Keratinocyte (primary cell): ENCODE measurements at regions not wholly inside any gene's neighbourhood (a gene's known extent, or its start where the extent isn't known, plus 50 kb on each side); places are given as distances from the start of the nearest gene placed in this dataset.

Source experiments
- DNase-seq: peaks from one replicate; pipeline ENCODE4 v3.0.0-alpha.2; 2011; ENCODE audit warnings: low read depth, missing footprints, low spot score
- FAIRE-seq: peaks from 2 replicates; lab custom pipeline; 2011; peaks lifted over from hg19 to GRCh38; lab: Jason Lieb, UNC
- H2AFZ ChIP-seq: 2 replicates; pipeline ENCODE4 v1.6.0; 2012; ENCODE audit warnings: low read length, control low read depth, inconsistent platforms; ENCODE audit not compliant: control insufficient read depth
- H3K27ac ChIP-seq: 2 replicates; pipeline ENCODE4 v1.5.1; 2011; ENCODE audit warnings: low read length; ENCODE audit not compliant: control insufficient read depth, insufficient read depth
- H3K27me3 ChIP-seq: 3 replicates; pipeline ENCODE4 v1.6.0; 2011; ENCODE audit warnings: low read length; ENCODE audit not compliant: control insufficient read depth, insufficient read depth; ENCODE audit errors: extremely low read depth
- H3K36me3 ChIP-seq, 2 experiments: 2 replicates in 1 of 2; 3 replicates in 1 of 2; pipeline ENCODE4 v1.5.1; 2011; ENCODE audit warnings: low read length in 2 of 2, mild to moderate bottlenecking in 1 of 2; ENCODE audit not compliant: control insufficient read depth in 2 of 2, insufficient read depth in 2 of 2; ENCODE audit errors: extremely low read depth in 1 of 2
- H3K4me1 ChIP-seq: 3 replicates; pipeline ENCODE4 v1.5.1; 2011; ENCODE audit warnings: low read length; ENCODE audit not compliant: control insufficient read depth, insufficient read depth; ENCODE audit errors: extremely low read depth
- H3K4me2 ChIP-seq: 3 replicates; pipeline ENCODE4 v1.6.0; 2011; ENCODE audit warnings: low read depth, low read length; ENCODE audit not compliant: control insufficient read depth, insufficient read depth; ENCODE audit errors: extremely low read depth
- H3K4me3 ChIP-seq, 3 experiments: fragments of 200-600 bp in 1 of 3; sonication (generic) in 1 of 3; 2 replicates in 2 of 3; 3 replicates in 1 of 3; pipeline ENCODE4 v1.5.1; 2011 to 2016; ENCODE audit warnings: low read length in 3 of 3, mild to moderate bottlenecking in 3 of 3, control low read depth in 2 of 3, inconsistent platforms in 1 of 3, low read depth in 1 of 3, mixed read lengths in 1 of 3, mixed run types in 1 of 3, moderate library complexity in 1 of 3; ENCODE audit not compliant: control insufficient read depth in 2 of 3, insufficient read depth in 2 of 3; ENCODE audit errors: extremely low read depth in 1 of 3
- H3K79me2 ChIP-seq: 2 replicates; pipeline ENCODE4 v1.6.0; 2012; ENCODE audit warnings: low read length; ENCODE audit not compliant: control insufficient read depth, insufficient read depth
- H3K9ac ChIP-seq: 3 replicates; pipeline ENCODE4 v1.6.0; 2011; ENCODE audit warnings: low read length; ENCODE audit not compliant: control insufficient read depth, insufficient read depth; ENCODE audit errors: extremely low read depth
- H3K9me1 ChIP-seq: 3 replicates; pipeline ENCODE4 v1.6.0; 2011; ENCODE audit warnings: low read length; ENCODE audit not compliant: control insufficient read depth, insufficient read depth; ENCODE audit errors: extremely low read depth
- H3K9me3 ChIP-seq: 2 replicates; pipeline ENCODE4 v1.5.1; 2012; ENCODE audit warnings: low read depth, low read length; ENCODE audit not compliant: control insufficient read depth
- H4K20me1 ChIP-seq: 3 replicates; pipeline ENCODE4 v1.6.0; 2011; ENCODE audit warnings: low read length; ENCODE audit not compliant: control insufficient read depth, insufficient read depth; ENCODE audit errors: extremely low read depth
- EZH2 ChIP-seq: IDR thresholded peaks from one replicate; pipeline ENCODE4 v1.6.1; 2012; ENCODE audit warnings: inconsistent platforms, mild to moderate bottlenecking, low read length, moderate library complexity
- dilution Hi-C: fragments of 300-500 bp; cut with MboI; formaldehyde crosslinking; loops from one replicate; pipeline ENCODE4 v1.7.0; 2020; ENCODE audit warnings: low sequenced_read_pairs; ENCODE audit not compliant: extremely low pct_ligation_motif_present
- TF ChIP-seq, protein P1 (sequence below), 3 experiments: IDR thresholded peaks in 1 of 3; conservative IDR thresholded peaks in 1 of 3; optimal IDR thresholded peaks in 1 of 3; 2 replicates in 2 of 3; 3 replicates in 1 of 3; pipeline versions ENCODE3 to v1.5.1; 2011; ENCODE audit warnings: low read length in 3 of 3, mild to moderate bottlenecking in 3 of 3, moderate library complexity in 2 of 3, control low read depth in 1 of 3, inconsistent platforms in 1 of 3; ENCODE audit not compliant: insufficient read depth in 2 of 3; ENCODE audit errors: extremely low read depth in 1 of 3

DNA sequence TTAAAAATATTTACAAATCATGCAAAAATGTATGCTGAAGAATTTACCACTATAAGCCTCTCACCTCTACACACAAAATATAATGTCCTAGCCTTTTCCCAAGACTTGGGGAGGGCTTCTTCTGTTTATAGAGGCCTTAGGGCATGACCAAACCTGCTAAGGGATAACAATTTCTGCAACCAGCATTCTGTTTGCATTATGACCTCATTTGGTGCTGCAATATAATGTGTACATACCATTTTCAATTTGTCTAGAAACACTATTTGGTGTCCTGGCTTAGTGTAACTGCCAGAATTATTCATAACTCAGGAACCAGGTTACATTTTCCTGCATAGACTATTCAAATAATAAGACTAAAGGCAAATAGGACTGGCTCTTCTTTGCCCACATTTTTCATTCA lies 446.6 kb upstream of the SORCS1 start:
- H3K4me2 ChIP-seq, result no peak overlapping the region
- H3K4me1 ChIP-seq, result no peaks in the 10 kb centered on the region
- dilution Hi-C loops, result no loop called here
- H4K20me1 ChIP-seq, result no peaks in the 10 kb centered on the region
- DNase-seq (no peak), FAIRE-seq (no peak)
- no peaks in the 10 kb centered on the region for H3K9me1 ChIP-seq
- H3K36me3 ChIP-seq, result no peaks in the 10 kb centered on the region
- H3K27ac ChIP-seq, result no peak overlapping the region
- H3K9ac ChIP-seq, result no peak overlapping the region
- H2AFZ ChIP-seq, result no peak overlapping the region
- no peaks in the 10 kb centered on the region for H3K79me2 ChIP-seq
- no peak for TF ChIP-seq EZH2
- TF ChIP-seq, protein P1, sequence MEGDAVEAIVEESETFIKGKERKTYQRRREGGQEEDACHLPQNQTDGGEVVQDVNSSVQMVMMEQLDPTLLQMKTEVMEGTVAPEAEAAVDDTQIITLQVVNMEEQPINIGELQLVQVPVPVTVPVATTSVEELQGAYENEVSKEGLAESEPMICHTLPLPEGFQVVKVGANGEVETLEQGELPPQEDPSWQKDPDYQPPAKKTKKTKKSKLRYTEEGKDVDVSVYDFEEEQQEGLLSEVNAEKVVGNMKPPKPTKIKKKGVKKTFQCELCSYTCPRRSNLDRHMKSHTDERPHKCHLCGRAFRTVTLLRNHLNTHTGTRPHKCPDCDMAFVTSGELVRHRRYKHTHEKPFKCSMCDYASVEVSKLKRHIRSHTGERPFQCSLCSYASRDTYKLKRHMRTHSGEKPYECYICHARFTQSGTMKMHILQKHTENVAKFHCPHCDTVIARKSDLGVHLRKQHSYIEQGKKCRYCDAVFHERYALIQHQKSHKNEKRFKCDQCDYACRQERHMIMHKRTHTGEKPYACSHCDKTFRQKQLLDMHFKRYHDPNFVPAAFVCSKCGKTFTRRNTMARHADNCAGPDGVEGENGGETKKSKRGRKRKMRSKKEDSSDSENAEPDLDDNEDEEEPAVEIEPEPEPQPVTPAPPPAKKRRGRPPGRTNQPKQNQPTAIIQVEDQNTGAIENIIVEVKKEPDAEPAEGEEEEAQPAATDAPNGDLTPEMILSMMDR (optimal IDR thresholded peaks at IDR 0.05 in 1 of 3, IDR thresholded peaks at IDR 0.05 in 1 of 3, conservative IDR thresholded peaks at IDR 0.05 in 1 of 3; ENCODE audit: extremely low read depth in 1 of 3, insufficient read depth in 2 of 3, low read length in 3 of 3), result no peak
- H3K27me3 ChIP-seq, result no peaks in the 10 kb centered on the region
- H3K4me3 ChIP-seq, result no peak overlapping the region
- no peaks in the 10 kb centered on the region for H3K9me3 ChIP-seq

- H3K9me3 ChIP-seq, result peaks cover 5% of the 10 kb centered on the region
- no peak overlapping the region for H3K9ac ChIP-seq
- H4K20me1 ChIP-seq, result no peaks in the 10 kb centered on the region
- no peak overlapping the region for H3K4me2 ChIP-seq
- FAIRE-seq (no peak), DNase-seq (no peak)
- H3K27ac ChIP-seq, result no peak overlapping the region
- no peaks in the 10 kb centered on the region for H3K79me2 ChIP-seq
- dilution Hi-C loops, result no loop called here
- no peaks in the 10 kb centered on the region for H3K27me3 ChIP-seq
- no peaks in the 10 kb centered on the region for H3K9me1 ChIP-seq
- no peaks in the 10 kb centered on the region for H3K36me3 ChIP-seq
- H2AFZ ChIP-seq, result no peak overlapping the region
- H3K4me3 ChIP-seq, result no peak overlapping the region
- H3K4me1 ChIP-seq, result no peaks in the 10 kb centered on the region
- no peak for TF ChIP-seq EZH2
These were observed 424.6 kb upstream of the SORCS1 start for GRCh38 chr10:107589081-107589480.

DNA sequence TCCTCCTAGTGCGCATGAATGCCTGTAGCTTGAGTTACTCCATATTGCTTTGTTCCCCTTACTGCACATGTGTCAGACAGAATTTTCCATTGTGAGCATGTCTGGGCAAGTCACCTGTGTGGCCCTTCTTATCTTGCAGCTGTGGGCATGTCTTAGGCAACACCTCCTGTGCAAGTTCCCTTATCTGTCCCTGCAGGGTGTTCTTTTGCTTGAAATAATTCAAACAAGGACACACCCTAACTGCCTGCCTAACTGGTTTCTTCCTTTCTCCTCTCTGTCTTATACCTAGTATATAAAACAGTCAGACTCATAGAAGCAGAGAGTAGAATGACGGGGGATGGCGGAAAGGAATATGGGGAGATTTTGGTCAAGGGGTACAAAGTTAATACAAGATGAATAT lies 421.1 kb upstream of the SORCS1 start:
- FAIRE-seq (no peak), DNase-seq (no peak)
- Histone ChIP-seq H4K20me1 (no peaks in the 10 kb centered on the region), H3K4me1 (no peaks in the 10 kb centered on the region), H3K9me1 (no peaks in the 10 kb centered on the region), H3K79me2 (no peaks in the 10 kb centered on the region), H3K4me2 (no peak overlapping the region), H3K9ac (no peak overlapping the region), H3K9me3 (peaks cover 5% of the 10 kb centered on the region), H2AFZ (no peak overlapping the region), H3K27me3 (no peaks in the 10 kb centered on the region), H3K36me3 (no peaks in the 10 kb centered on the region), H3K4me3 (no peak overlapping the region), H3K27ac (no peak overlapping the region)
- no peak for TF ChIP-seq EZH2
- TF ChIP-seq, protein P1 (optimal IDR thresholded peaks at IDR 0.05 in 1 of 3, IDR thresholded peaks at IDR 0.05 in 1 of 3, conservative IDR thresholded peaks at IDR 0.05 in 1 of 3; ENCODE audit: extremely low read depth in 1 of 3, insufficient read depth in 2 of 3, low read length in 3 of 3), result no peak
- dilution Hi-C loops, result no loop called here
